Chondrocyte (in vitro differentiated cells): ENCODE measurements at regions not wholly inside any gene's neighbourhood (a gene's known extent, or its start where the extent isn't known, plus 50 kb on each side); places are given as distances from the start of the nearest gene placed in this dataset.

Source experiments
- DNase-seq: peaks from one replicate; pipeline ENCODE4 v3.0.0; 2021; ENCODE audit warnings: mixed read lengths, low spot score
- H3K27ac Mint-ChIP-seq: one replicate; pipeline ENCODE4 v1.8.0; 2021; ENCODE audit warnings: mild to moderate bottlenecking, moderate library complexity, mixed read lengths; ENCODE audit not compliant: unreplicated experiment
- H3K27me3 Mint-ChIP-seq: 2 replicates; pipeline ENCODE4 v1.8.0; 2021; ENCODE audit warnings: low read depth, mixed read lengths
- H3K36me3 Mint-ChIP-seq: 2 replicates; pipeline ENCODE4 v1.8.0; 2021; ENCODE audit warnings: low read depth, mixed read lengths
- H3K4me1 Mint-ChIP-seq: 2 replicates; pipeline ENCODE4 v1.8.0; 2021; ENCODE audit warnings: low read depth, mild to moderate bottlenecking, mixed read lengths
- H3K4me3 Mint-ChIP-seq: one replicate; pipeline ENCODE4 v1.8.0; 2021; ENCODE audit warnings: mild to moderate bottlenecking, moderate library complexity, mixed read lengths; ENCODE audit not compliant: unreplicated experiment
- H3K9me3 Mint-ChIP-seq: 2 replicates; pipeline ENCODE4 v1.8.0; 2021; ENCODE audit warnings: low read depth, mixed read lengths
- CTCF ChIP-seq: fragments of 200-600 bp; sonication (generic); IDR thresholded peaks from 2 replicates; pipeline ENCODE4 v1.5.0; 2021; ENCODE audit warnings: antibody characterized with exemption, mild to moderate bottlenecking, moderate library complexity

- TF ChIP-seq CTCF = no peak
- no peaks in the 10 kb centered on the region for H3K4me1 Mint-ChIP-seq
- DNase-seq = no peak
- no peak overlapping the region for H3K4me3 Mint-ChIP-seq
- no peak overlapping the region for H3K27ac Mint-ChIP-seq
- no peaks in the 10 kb centered on the region for H3K9me3 Mint-ChIP-seq
- H3K27me3 Mint-ChIP-seq = peaks cover 3% of the 10 kb centered on the region
- H3K36me3 Mint-ChIP-seq = no peaks in the 10 kb centered on the region
Observed at GRCh38 chr10:80896959-80897358, 359.3 kb downstream of the SH2D4B start.

GRCh38 chr10:80900661-80901060, 363.0 kb downstream of the SH2D4B start:
- H3K36me3 Mint-ChIP-seq = no peaks in the 10 kb centered on the region
- H3K9me3 Mint-ChIP-seq = no peaks in the 10 kb centered on the region
- TF ChIP-seq CTCF = no peak
- H3K27ac Mint-ChIP-seq = no peak overlapping the region
- H3K4me3 Mint-ChIP-seq = no peak overlapping the region
- DNase-seq = no peak
- H3K27me3 Mint-ChIP-seq = peaks cover 3% of the 10 kb centered on the region
- no peaks in the 10 kb centered on the region for H3K4me1 Mint-ChIP-seq

- no peaks in the 10 kb centered on the region for H3K36me3 Mint-ChIP-seq
- H3K4me3 Mint-ChIP-seq = no peak overlapping the region
- no peak overlapping the region for H3K27ac Mint-ChIP-seq
- no peak for TF ChIP-seq CTCF
- H3K9me3 Mint-ChIP-seq = no peaks in the 10 kb centered on the region
- H3K4me1 Mint-ChIP-seq = no peaks in the 10 kb centered on the region
- no peak for DNase-seq
- H3K27me3 Mint-ChIP-seq = peaks cover 5% of the 10 kb centered on the region
Observed at GRCh38 chr10:80908611-80909010, 370.9 kb downstream of the SH2D4B start.

GRCh38 chr10:80909254-80909653, 371.6 kb downstream of the SH2D4B start:
- no peak for TF ChIP-seq CTCF
- H3K27me3 Mint-ChIP-seq = peaks cover 5% of the 10 kb centered on the region
- H3K27ac Mint-ChIP-seq = no peak overlapping the region
- no peak overlapping the region for H3K4me3 Mint-ChIP-seq
- H3K4me1 Mint-ChIP-seq = no peaks in the 10 kb centered on the region
- no peaks in the 10 kb centered on the region for H3K9me3 Mint-ChIP-seq
- no peaks in the 10 kb centered on the region for H3K36me3 Mint-ChIP-seq
- DNase-seq = no peak

- Mint-ChIP-seq H3K4me1 (no peaks in the 10 kb centered on the region), H3K9me3 (no peaks in the 10 kb centered on the region), H3K27ac (no peak overlapping the region), H3K4me3 (no peak overlapping the region), H3K27me3 (peaks cover 17% of the 10 kb centered on the region), H3K36me3 (no peaks in the 10 kb centered on the region)
- no peak for TF ChIP-seq CTCF
- no peak for DNase-seq
Observed at GRCh38 chr10:80917636-80918035, 379.9 kb downstream of the SH2D4B start.
